ENCODE measurements at regions not wholly inside any gene's neighbourhood (a gene's known extent, or its start where the extent isn't known, plus 50 kb on each side); places are given as distances from the start of the nearest gene placed in this dataset.

- no peak for TF ChIP-seq POLR2A (IDR thresholded peaks at IDR 0.05)
- TF ChIP-seq, protein P1, sequence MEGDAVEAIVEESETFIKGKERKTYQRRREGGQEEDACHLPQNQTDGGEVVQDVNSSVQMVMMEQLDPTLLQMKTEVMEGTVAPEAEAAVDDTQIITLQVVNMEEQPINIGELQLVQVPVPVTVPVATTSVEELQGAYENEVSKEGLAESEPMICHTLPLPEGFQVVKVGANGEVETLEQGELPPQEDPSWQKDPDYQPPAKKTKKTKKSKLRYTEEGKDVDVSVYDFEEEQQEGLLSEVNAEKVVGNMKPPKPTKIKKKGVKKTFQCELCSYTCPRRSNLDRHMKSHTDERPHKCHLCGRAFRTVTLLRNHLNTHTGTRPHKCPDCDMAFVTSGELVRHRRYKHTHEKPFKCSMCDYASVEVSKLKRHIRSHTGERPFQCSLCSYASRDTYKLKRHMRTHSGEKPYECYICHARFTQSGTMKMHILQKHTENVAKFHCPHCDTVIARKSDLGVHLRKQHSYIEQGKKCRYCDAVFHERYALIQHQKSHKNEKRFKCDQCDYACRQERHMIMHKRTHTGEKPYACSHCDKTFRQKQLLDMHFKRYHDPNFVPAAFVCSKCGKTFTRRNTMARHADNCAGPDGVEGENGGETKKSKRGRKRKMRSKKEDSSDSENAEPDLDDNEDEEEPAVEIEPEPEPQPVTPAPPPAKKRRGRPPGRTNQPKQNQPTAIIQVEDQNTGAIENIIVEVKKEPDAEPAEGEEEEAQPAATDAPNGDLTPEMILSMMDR (IDR thresholded peaks at IDR 0.05) = no peak
Observed at GRCh38 chr1:200483491-200484143, 73.8 kb upstream of the ZNF281 start.

Measured in transverse colon (tissue), 3 donors.